M059J (cell line): ENCODE measurements at regions not wholly inside any gene's neighbourhood (a gene's known extent, or its start where the extent isn't known, plus 50 kb on each side); places are given as distances from the start of the nearest gene placed in this dataset.

ENCODE experiments used
- DNase-seq: peaks from one replicate; pipeline ENCODE4 v3.0.0-alpha.2; 2012; ENCODE audit warnings: low read depth

GRCh38 chr1:229817936-229818335 is 191.9 kb downstream of the URB2 start:
- DNase-seq, result no peak

- DNase-seq, result peak; percentile 16
Measured at GRCh38 chr1:229819091-229819490, 193.0 kb downstream of the URB2 start.

- DNase-seq, result peak; percentile 3
Measured at GRCh38 chr1:229822026-229822425, 196.0 kb downstream of the URB2 start.

- no peak for DNase-seq
Measured at GRCh38 chr1:229825042-229825441, 199.0 kb downstream of the URB2 start.

- no peak for DNase-seq
Measured at GRCh38 chr1:229828461-229828860, 202.4 kb downstream of the URB2 start.

- DNase-seq, result no peak
Measured at GRCh38 chr1:229832695-229833094, 206.6 kb downstream of the URB2 start.

- DNase-seq, result no peak
Measured at GRCh38 chr1:229834230-229834629, 208.2 kb downstream of the URB2 start.

- no peak for DNase-seq
Measured at GRCh38 chr1:229835226-229835625, 209.2 kb downstream of the URB2 start.

GRCh38 chr1:229836324-229836723 is 210.3 kb downstream of the URB2 start:
- DNase-seq, result no peak

GRCh38 chr1:229838204-229838603 is 212.2 kb downstream of the URB2 start:
- DNase-seq, result no peak

- no peak for DNase-seq
Measured at GRCh38 chr1:229839800-229840199, 213.8 kb downstream of the URB2 start.

- no peak for DNase-seq
Measured at GRCh38 chr1:229841230-229841629, 215.2 kb downstream of the URB2 start.

GRCh38 chr1:229842302-229843255 is 216.5 kb downstream of the URB2 start:
- DNase-seq, result no peak

- peak; percentile 60 for DNase-seq
Measured at GRCh38 chr1:229843627-229844238, 217.7 kb downstream of the URB2 start.

- no peak for DNase-seq
Measured at GRCh38 chr1:229844675-229845074, 218.6 kb downstream of the URB2 start.

GRCh38 chr1:229845410-229846138 is 219.5 kb downstream of the URB2 start:
- DNase-seq, result no peak

- DNase-seq, result no peak
Measured at GRCh38 chr1:229846351-229846750, 220.3 kb downstream of the URB2 start.

GRCh38 chr1:229848752-229849677 is 218.0 kb upstream of the GALNT2 start:
- peak; percentile 35 for DNase-seq

- no peak for DNase-seq
Measured at GRCh38 chr1:229851511-229851910, 215.5 kb upstream of the GALNT2 start.

- DNase-seq, result no peak
Measured at GRCh38 chr1:229853751-229854150, 213.3 kb upstream of the GALNT2 start.

GRCh38 chr1:229854620-229855019 is 212.4 kb upstream of the GALNT2 start:
- no peak for DNase-seq
